ENCODE measurements at regions not wholly inside any gene's neighbourhood (a gene's known extent, or its start where the extent isn't known, plus 50 kb on each side); places are given as distances from the start of the nearest gene placed in this dataset.

- no peak for TF ChIP-seq CTCF (IDR thresholded peaks at IDR 0.05)
- no peak for TF ChIP-seq POLR2A (IDR thresholded peaks at IDR 0.05)
- TF ChIP-seq POLR2AphosphoS5 (IDR thresholded peaks at IDR 0.05), result no peak
- no peak for TF ChIP-seq EP300 (IDR thresholded peaks at IDR 0.05; ENCODE audit: low read depth)
Observed at GRCh38 chr16:63943566-63943965, 1178.3 kb downstream of the CDH11 start.

All from transverse colon (tissue), 4 donors.